VCaP (cell line): ENCODE measurements at regions not wholly inside any gene's neighbourhood (a gene's known extent, or its start where the extent isn't known, plus 50 kb on each side); places are given as distances from the start of the nearest gene placed in this dataset.

ENCODE experiments used
- H3K27ac ChIP-seq: fragments of 450-650 bp; 2 replicates; pipeline ENCODE4 v1.5.1; 2017
- CTCF ChIP-seq: fragments of 450-650 bp; conservative IDR thresholded peaks from 2 replicates; pipeline ENCODE4 v1.5.1; 2017; ENCODE audit warnings: mild to moderate bottlenecking, moderate library complexity

DNA sequence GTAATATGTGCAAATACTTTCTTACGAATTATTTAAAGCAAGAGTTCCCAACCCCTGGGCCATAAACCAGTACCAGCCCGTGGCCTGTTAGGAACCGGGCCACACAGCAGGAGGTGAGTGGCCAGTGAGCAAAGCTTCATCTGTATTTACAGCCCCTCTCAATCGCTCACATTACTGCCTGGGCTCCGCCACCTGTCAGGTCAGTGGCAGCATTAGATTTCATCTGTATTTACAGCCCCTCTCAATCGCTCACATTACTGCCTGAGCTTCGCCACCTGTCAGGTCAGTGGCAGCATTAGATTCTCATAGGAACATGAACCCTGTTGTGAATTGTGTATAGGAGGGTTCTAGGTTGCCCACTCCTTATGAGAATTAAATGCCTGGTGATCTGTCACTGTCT lies 142.0 kb downstream of the RNASET2 start:
- H3K27ac ChIP-seq: no peak overlapping the region
- TF ChIP-seq CTCF: no peak

DNA sequence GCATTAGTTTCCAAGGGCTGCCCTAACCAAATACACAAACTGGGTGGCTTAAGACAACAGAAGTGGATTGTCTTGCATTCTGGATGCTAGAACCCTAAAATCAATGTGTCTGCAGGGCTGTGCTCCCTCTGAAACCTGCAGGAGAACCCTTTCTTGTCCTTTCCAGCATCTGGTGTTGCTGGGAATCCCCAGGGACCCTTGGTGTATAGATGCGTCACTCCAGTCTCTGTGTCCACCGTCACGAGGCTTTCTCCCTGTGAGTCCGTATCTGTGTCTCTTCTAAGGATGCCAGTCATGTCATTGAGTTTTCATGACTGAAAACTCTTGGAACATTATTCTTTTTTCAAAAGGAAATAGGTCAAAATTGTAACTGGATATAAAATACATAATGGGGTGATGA lies 142.9 kb downstream of the RNASET2 start:
- H3K27ac ChIP-seq: no peak overlapping the region
- no peak for TF ChIP-seq CTCF

- no peak overlapping the region for H3K27ac ChIP-seq
- TF ChIP-seq CTCF: no peak
Observed at GRCh38 chr6:166810864-166811263, 145.5 kb downstream of the RNASET2 start.

- TF ChIP-seq CTCF: no peak
- H3K27ac ChIP-seq: no peak overlapping the region
Observed at GRCh38 chr6:166809721-166810120, 146.6 kb downstream of the RNASET2 start.

GRCh38 chr6:166806962-166807757 lies 149.2 kb downstream of the RNASET2 start:
- no peak overlapping the region for H3K27ac ChIP-seq
- no peak for TF ChIP-seq CTCF

- no peak for TF ChIP-seq CTCF
- H3K27ac ChIP-seq: no peak overlapping the region
Observed at GRCh38 chr6:166806217-166806838, 150.0 kb downstream of the RNASET2 start.

GRCh38 chr6:166803471-166803870 lies 152.9 kb downstream of the RNASET2 start:
- TF ChIP-seq CTCF: no peak
- no peak overlapping the region for H3K27ac ChIP-seq
